SU-DHL-6 (cell line): ENCODE measurements at regions not wholly inside any gene's neighbourhood (a gene's known extent, or its start where the extent isn't known, plus 50 kb on each side); places are given as distances from the start of the nearest gene placed in this dataset.

Experiments used
- CTCF ChIP-seq: fragments of 200-600 bp; sonication (generic); IDR thresholded peaks from one replicate; pipeline ENCODE4 v1.5.1; 2017; ENCODE audit warnings: antibody characterized with exemption, mild to moderate bottlenecking, low read length, moderate library complexity; ENCODE audit not compliant: insufficient read depth, poor library complexity, severe bottlenecking
- EZH2phosphoT487 ChIP-seq: fragments of 200-600 bp; sonication (generic), shearing (Covaris generic); conservative IDR thresholded peaks from 2 replicates; pipeline ENCODE4 v1.6.1; 2018; ENCODE audit warnings: mild to moderate bottlenecking, antibody characterized with exemption, low read length, moderate library complexity, mixed read lengths

- TF ChIP-seq CTCF = no peak
- no peak for TF ChIP-seq EZH2phosphoT487
Observed at GRCh38 chr5:85472749-85473148, 1088.1 kb upstream of the EDIL3 start.
